ENCODE measurements at regions not wholly inside any gene's neighbourhood (a gene's known extent, or its start where the extent isn't known, plus 50 kb on each side); places are given as distances from the start of the nearest gene placed in this dataset.

DNA sequence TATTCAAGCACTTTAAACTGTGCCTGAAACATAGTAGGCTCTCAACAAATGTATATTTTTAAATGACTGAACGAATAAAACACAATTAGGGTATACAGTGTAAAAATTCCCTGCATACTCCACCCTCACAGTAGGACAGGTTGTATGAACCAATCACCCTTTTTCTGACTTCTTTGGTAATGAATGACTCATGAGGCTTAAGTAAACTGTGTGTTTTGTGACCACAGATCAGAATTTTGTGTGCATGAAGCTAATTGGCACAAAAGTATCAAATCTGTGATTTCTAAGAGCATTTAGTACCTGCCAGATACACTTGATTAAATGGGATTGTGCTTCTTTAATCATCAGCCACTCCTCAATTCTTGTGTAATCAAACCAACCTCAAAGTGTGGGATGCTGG lies 109.9 kb upstream of the MAP4K3 start:
- no peak for TF ChIP-seq CTCF (IDR thresholded peaks at IDR 0.05)
- TF ChIP-seq POLR2AphosphoS5 (IDR thresholded peaks at IDR 0.05; ENCODE audit: low read depth, low read length) = no peak
- TF ChIP-seq, protein P1, sequence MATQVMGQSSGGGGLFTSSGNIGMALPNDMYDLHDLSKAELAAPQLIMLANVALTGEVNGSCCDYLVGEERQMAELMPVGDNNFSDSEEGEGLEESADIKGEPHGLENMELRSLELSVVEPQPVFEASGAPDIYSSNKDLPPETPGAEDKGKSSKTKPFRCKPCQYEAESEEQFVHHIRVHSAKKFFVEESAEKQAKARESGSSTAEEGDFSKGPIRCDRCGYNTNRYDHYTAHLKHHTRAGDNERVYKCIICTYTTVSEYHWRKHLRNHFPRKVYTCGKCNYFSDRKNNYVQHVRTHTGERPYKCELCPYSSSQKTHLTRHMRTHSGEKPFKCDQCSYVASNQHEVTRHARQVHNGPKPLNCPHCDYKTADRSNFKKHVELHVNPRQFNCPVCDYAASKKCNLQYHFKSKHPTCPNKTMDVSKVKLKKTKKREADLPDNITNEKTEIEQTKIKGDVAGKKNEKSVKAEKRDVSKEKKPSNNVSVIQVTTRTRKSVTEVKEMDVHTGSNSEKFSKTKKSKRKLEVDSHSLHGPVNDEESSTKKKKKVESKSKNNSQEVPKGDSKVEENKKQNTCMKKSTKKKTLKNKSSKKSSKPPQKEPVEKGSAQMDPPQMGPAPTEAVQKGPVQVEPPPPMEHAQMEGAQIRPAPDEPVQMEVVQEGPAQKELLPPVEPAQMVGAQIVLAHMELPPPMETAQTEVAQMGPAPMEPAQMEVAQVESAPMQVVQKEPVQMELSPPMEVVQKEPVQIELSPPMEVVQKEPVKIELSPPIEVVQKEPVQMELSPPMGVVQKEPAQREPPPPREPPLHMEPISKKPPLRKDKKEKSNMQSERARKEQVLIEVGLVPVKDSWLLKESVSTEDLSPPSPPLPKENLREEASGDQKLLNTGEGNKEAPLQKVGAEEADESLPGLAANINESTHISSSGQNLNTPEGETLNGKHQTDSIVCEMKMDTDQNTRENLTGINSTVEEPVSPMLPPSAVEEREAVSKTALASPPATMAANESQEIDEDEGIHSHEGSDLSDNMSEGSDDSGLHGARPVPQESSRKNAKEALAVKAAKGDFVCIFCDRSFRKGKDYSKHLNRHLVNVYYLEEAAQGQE (IDR thresholded peaks at IDR 0.05; ENCODE audit: insufficient read depth in 1 of 2, low read depth in 2 of 2, low read length in 1 of 2) = no peak

Measured in Panc1 (cell line).